ENCODE measurements at regions not wholly inside any gene's neighbourhood (a gene's known extent, or its start where the extent isn't known, plus 50 kb on each side); places are given as distances from the start of the nearest gene placed in this dataset.
"Not testable (repeated sequence)": the region's sequence is repeated elsewhere in the genome, so short reads cannot be mapped to it uniquely, and the experiment has no call there.

DNA sequence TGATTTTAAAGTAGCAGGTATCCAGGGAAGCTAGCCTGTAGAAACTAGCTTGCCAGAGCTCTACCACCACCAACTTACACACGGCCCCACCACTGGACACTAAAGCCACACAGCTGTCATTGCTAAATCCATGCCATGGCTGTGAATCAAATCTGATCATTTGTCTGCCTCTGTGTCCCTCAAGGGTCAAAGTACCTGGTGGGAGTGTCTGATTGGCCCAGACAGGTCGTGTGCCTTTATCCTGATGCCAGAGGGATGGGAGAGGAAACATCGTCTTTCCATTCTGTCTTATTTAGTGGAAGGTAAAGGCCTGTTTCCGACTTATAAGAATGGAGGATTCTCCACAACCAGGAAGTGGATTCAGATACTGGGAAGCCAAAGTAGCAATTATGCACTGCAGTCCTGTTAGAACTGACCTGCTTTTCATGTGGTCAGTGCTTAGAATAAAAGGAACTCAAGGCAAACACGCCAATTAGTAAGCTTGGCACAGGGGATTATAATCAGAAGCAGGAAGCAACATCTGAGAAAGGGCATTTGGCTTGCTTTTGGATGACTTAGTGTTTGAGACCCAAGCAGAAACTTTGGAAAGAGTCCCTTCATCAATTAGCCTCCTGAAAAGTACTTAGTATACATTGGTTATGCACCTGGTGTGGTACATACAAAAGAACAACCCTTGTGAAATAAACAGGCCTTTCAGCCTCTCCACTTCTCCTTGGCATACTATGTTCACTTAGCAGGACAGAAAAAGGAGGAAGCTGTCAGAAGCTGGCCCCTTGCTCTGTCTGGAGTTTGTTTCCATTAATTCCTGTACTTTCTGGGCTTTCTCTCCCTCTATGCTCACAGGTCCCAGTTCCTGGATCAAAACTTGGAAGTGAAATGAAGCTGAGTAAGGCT is 192.4 kb downstream of the NUFIP1 start (continued):
- no peak for TF ChIP-seq RNF2 (IDR thresholded peaks at IDR 0.05; ENCODE audit: borderline replicate concordance, low read depth, low read length, missing control alignments, poor library complexity, severe bottlenecking)

DNA sequence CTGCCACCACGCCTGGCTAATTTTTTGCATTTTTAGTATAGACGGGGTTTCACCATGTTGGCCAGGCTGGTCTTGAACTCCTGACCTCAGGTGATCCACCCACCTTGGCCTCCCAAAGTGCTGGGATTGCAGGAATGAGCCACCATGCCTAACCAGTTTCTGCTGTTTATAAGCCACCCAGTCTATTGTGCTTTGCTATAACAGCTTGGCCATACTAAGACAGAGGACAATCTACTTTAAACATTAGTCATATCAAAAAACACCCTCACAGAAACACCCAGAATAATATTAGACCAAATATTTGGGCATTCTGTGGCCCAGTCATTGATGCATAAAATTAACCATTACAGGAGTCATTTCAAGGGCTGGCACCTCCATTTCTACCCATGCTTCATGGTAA is 193.2 kb downstream of the NUFIP1 start:
- H3K79me2 ChIP-seq (ENCODE audit: control insufficient read depth in 1 of 2, insufficient read depth in 2 of 2, low read length in 2 of 2); H3K4me1 ChIP-seq (replicated peaks in 1 of 4; ENCODE audit: control insufficient read depth in 3 of 4, insufficient read depth in 4 of 4, low read length in 3 of 4); H3K4ac ChIP-seq (replicated peaks; ENCODE audit: insufficient read length, low read depth, low read length); H2BK5ac ChIP-seq (ENCODE audit: low read depth, low read length); H3K4me3 ChIP-seq (ENCODE audit: extremely low read depth in 1 of 4, insufficient read depth in 2 of 4, low read depth in 3 of 4, low read length in 4 of 4); H3K23me2 ChIP-seq (ENCODE audit: low read depth, low read length); H2BK20ac ChIP-seq (ENCODE audit: low read length); H4K5ac ChIP-seq (ENCODE audit: insufficient read length, low read depth, low read length); H3K4me2 ChIP-seq (ENCODE audit: insufficient read depth in 1 of 2, low read depth in 2 of 2, low read length in 2 of 2); H3K79me1 ChIP-seq (ENCODE audit: low read depth, low read length); H2AK5ac ChIP-seq (ENCODE audit: low read depth, low read length); H3K36me3 ChIP-seq (ENCODE audit: control insufficient read depth in 2 of 4, insufficient read depth in 4 of 4, low read length in 3 of 4); H4K8ac ChIP-seq (ENCODE audit: extremely low read depth, insufficient read depth, low read length); H3K9me3 ChIP-seq (ENCODE audit: insufficient read depth in 2 of 2, low read depth in 1 of 2, low read length in 1 of 2); DNase-seq (ENCODE audit: low read depth in 1 of 2, low spot score in 2 of 2); H2AFZ ChIP-seq (ENCODE audit: low read length); H2BK120ac ChIP-seq (replicated peaks; ENCODE audit: low read depth, low read length); CTCF ChIA-PET (ENCODE audit: partially characterized antibody); H3K9ac ChIP-seq (replicated peaks in 1 of 4; ENCODE audit: extremely low read depth in 1 of 4, low read depth in 3 of 4, low read length in 3 of 4); H3K14ac ChIP-seq (ENCODE audit: insufficient read length); H3K18ac ChIP-seq (ENCODE audit: extremely low read depth, low read length); H3K23ac ChIP-seq (ENCODE audit: insufficient read length); H3K27ac ChIP-seq (ENCODE audit: low read depth, low read length); H2BK15ac ChIP-seq (ENCODE audit: low read length); H4K20me1 ChIP-seq (replicated peaks in 1 of 2; ENCODE audit: control insufficient read depth in 1 of 2, insufficient read depth in 2 of 2, low read length in 2 of 2); H4K91ac ChIP-seq (replicated peaks; ENCODE audit: insufficient read length, low read length); H3K56ac ChIP-seq (replicated peaks; ENCODE audit: insufficient read length, low read depth, low read length); H2BK12ac ChIP-seq (ENCODE audit: low read depth, low read length); H3K27me3 ChIP-seq (replicated peaks in 1 of 4; ENCODE audit: control insufficient read depth in 3 of 4, extremely low read depth in 1 of 4, insufficient read depth in 3 of 4, low read length in 3 of 4); FAIRE-seq; POLR2A ChIA-PET (ENCODE audit: partially characterized antibody): not testable (repeated sequence)
- WGBS, 2 experiments (ENCODE audit: extremely low coverage in 1 of 2, insufficient coverage in 1 of 2, insufficient read length in 1 of 2, insufficient replicate concordance in 2 of 2, low coverage in 1 of 2, low lambda C conversion rate in 2 of 2, missing lambda C conversion rate in 1 of 2): 89% methylated on average over 2 of the region's 2 CpGs; no CpG with 5 or more reads in 1 of the 2 experiments
